HAP-1 (cell line): ENCODE measurements at regions not wholly inside any gene's neighbourhood (a gene's known extent, or its start where the extent isn't known, plus 50 kb on each side); places are given as distances from the start of the nearest gene placed in this dataset.

Experiments used
- DNase-seq, 2 experiments: peaks; one replicate each; pipeline ENCODE4 v3.0.0-alpha.2; 2016 to 2020; ENCODE audit warnings: low spot score in 2 of 2
- H3K27me3 ChIP-seq: fragments of 250-450 bp; sonication (Bioruptor Pico); 2 replicates; pipeline ENCODE4 v1.5.1; 2020; ENCODE audit warnings: low read depth, mild to moderate bottlenecking, moderate library complexity
- H3K36me3 ChIP-seq: fragments of 250-450 bp; sonication (Bioruptor Pico); replicated peaks from 2 replicates; pipeline ENCODE4 v1.5.1; 2020; ENCODE audit warnings: mild to moderate bottlenecking
- H3K4me1 ChIP-seq: fragments of 250-450 bp; sonication (Bioruptor Pico); 2 replicates; pipeline ENCODE4 v1.5.1; 2020; ENCODE audit warnings: mild to moderate bottlenecking
- H3K4me3 ChIP-seq: fragments of 250-450 bp; sonication (Bioruptor Pico); 2 replicates; pipeline ENCODE4 v1.5.1; 2020; ENCODE audit warnings: mild to moderate bottlenecking, moderate library complexity
- H3K9me3 ChIP-seq: fragments of 250-450 bp; sonication (Bioruptor Pico); 2 replicates; pipeline ENCODE4 v1.5.1; 2020; ENCODE audit warnings: mild to moderate bottlenecking, moderate library complexity
- in situ Hi-C: fragments of 300-500 bp; cut with MboI; formaldehyde crosslinking; loops from 3 replicates; pipeline ENCODE4 v1.14.3; 2020; ENCODE audit warnings: low sequenced_read_pairs, inconsistent platforms, mixed read lengths

GRCh38 chr4:164193676-164194075 lies 560.3 kb upstream of the SMIM31 start:
- in situ Hi-C loops = no loop called here

GRCh38 chr4:164197556-164197955 lies 556.4 kb upstream of the SMIM31 start:
- no peaks in the 10 kb centered on the region for H3K27me3 ChIP-seq
- in situ Hi-C loops = no loop called here
- H3K36me3 ChIP-seq = no peaks in the 10 kb centered on the region
- no peaks in the 10 kb centered on the region for H3K4me1 ChIP-seq
- no peaks in the 10 kb centered on the region for H3K9me3 ChIP-seq
- no peak overlapping the region for H3K4me3 ChIP-seq
- no peak for DNase-seq

More at GRCh38 chr4:164193676-164194075, 560.3 kb upstream of the SMIM31 start:
- no peaks in the 10 kb centered on the region for H3K9me3 ChIP-seq
- no peak overlapping the region for H3K4me3 ChIP-seq
- H3K27me3 ChIP-seq = no peaks in the 10 kb centered on the region
- DNase-seq = no peak
- no peaks in the 10 kb centered on the region for H3K4me1 ChIP-seq
- H3K36me3 ChIP-seq = no peaks in the 10 kb centered on the region

GRCh38 chr4:164203476-164203875 lies 550.5 kb upstream of the SMIM31 start:
- H3K36me3 ChIP-seq = no peaks in the 10 kb centered on the region
- no peak for DNase-seq
- no peak overlapping the region for H3K4me3 ChIP-seq
- no peaks in the 10 kb centered on the region for H3K9me3 ChIP-seq
- in situ Hi-C loops = no loop called here
- H3K27me3 ChIP-seq = no peaks in the 10 kb centered on the region
- peaks cover 15% of the 10 kb centered on the region for H3K4me1 ChIP-seq

GRCh38 chr4:164204434-164204833 lies 549.5 kb upstream of the SMIM31 start:
- Histone ChIP-seq H3K9me3 (no peaks in the 10 kb centered on the region), H3K36me3 (no peaks in the 10 kb centered on the region), H3K4me1 (peaks cover 15% of the 10 kb centered on the region), H3K4me3 (no peak overlapping the region), H3K27me3 (no peaks in the 10 kb centered on the region)
- peak in 1 of 2 experiments; percentile 39 for DNase-seq
- in situ Hi-C loops = no loop called here

GRCh38 chr4:164207460-164207859 lies 546.5 kb upstream of the SMIM31 start:
- H3K36me3 ChIP-seq = no peaks in the 10 kb centered on the region

GRCh38 chr4:164210377-164210776 lies 543.6 kb upstream of the SMIM31 start:
- Histone ChIP-seq H3K4me1 (peaks cover 1% of the 10 kb centered on the region), H3K4me3 (no peak overlapping the region), H3K9me3 (no peaks in the 10 kb centered on the region), H3K36me3 (no peaks in the 10 kb centered on the region), H3K27me3 (no peaks in the 10 kb centered on the region)
- no peak for DNase-seq
- in situ Hi-C loops = no loop called here

More at GRCh38 chr4:164207460-164207859, 546.5 kb upstream of the SMIM31 start:
- Histone ChIP-seq H3K27me3 (no peaks in the 10 kb centered on the region), H3K4me1 (peaks cover 15% of the 10 kb centered on the region), H3K4me3 (no peak overlapping the region), H3K9me3 (no peaks in the 10 kb centered on the region)
- DNase-seq = no peak
- in situ Hi-C loops = no loop called here

- no peaks in the 10 kb centered on the region for H3K27me3 ChIP-seq
- H3K4me3 ChIP-seq = no peak overlapping the region
- H3K9me3 ChIP-seq = no peaks in the 10 kb centered on the region
- no peaks in the 10 kb centered on the region for H3K4me1 ChIP-seq
- no peaks in the 10 kb centered on the region for H3K36me3 ChIP-seq
- in situ Hi-C loops = no loop called here
- no peak for DNase-seq
Observed at GRCh38 chr4:164212134-164212533, 541.8 kb upstream of the SMIM31 start.

GRCh38 chr4:164212714-164213113 lies 541.2 kb upstream of the SMIM31 start:
- in situ Hi-C loops = no loop called here
- H3K36me3 ChIP-seq = no peaks in the 10 kb centered on the region
- H3K27me3 ChIP-seq = no peaks in the 10 kb centered on the region
- H3K4me1 ChIP-seq = no peaks in the 10 kb centered on the region
- no peak overlapping the region for H3K4me3 ChIP-seq
- no peak for DNase-seq
- no peaks in the 10 kb centered on the region for H3K9me3 ChIP-seq

GRCh38 chr4:164215113-164215741 lies 538.7 kb upstream of the SMIM31 start:
- no peak for DNase-seq
- Histone ChIP-seq H3K36me3 (no peaks in the 10 kb centered on the region), H3K4me1 (no peaks in the 10 kb centered on the region), H3K27me3 (no peaks in the 10 kb centered on the region), H3K9me3 (no peaks in the 10 kb centered on the region), H3K4me3 (no peak overlapping the region)
- in situ Hi-C loops = no loop called here

- Histone ChIP-seq H3K36me3 (no peaks in the 10 kb centered on the region), H3K27me3 (no peaks in the 10 kb centered on the region), H3K4me3 (no peak overlapping the region), H3K9me3 (no peaks in the 10 kb centered on the region), H3K4me1 (no peaks in the 10 kb centered on the region)
- in situ Hi-C loops = no loop called here
- no peak for DNase-seq
Observed at GRCh38 chr4:164221631-164222030, 532.3 kb upstream of the SMIM31 start.

GRCh38 chr4:164224871-164225270 lies 529.1 kb upstream of the SMIM31 start:
- no peak overlapping the region for H3K4me3 ChIP-seq
- in situ Hi-C loops = no loop called here
- H3K4me1 ChIP-seq = no peaks in the 10 kb centered on the region
- H3K36me3 ChIP-seq = no peaks in the 10 kb centered on the region
- DNase-seq = peak in 1 of 2 experiments; percentile 21
- H3K27me3 ChIP-seq = no peaks in the 10 kb centered on the region
- H3K9me3 ChIP-seq = no peaks in the 10 kb centered on the region

GRCh38 chr4:164229255-164229654 lies 524.7 kb upstream of the SMIM31 start:
- DNase-seq = no peak
- in situ Hi-C loops = no loop called here
- H3K36me3 ChIP-seq = no peaks in the 10 kb centered on the region
- no peaks in the 10 kb centered on the region for H3K27me3 ChIP-seq
- H3K9me3 ChIP-seq = no peaks in the 10 kb centered on the region
- H3K4me1 ChIP-seq = no peaks in the 10 kb centered on the region; the same call in 1 of the 2 replicates
- no peak overlapping the region for H3K4me3 ChIP-seq

GRCh38 chr4:164239433-164239832 lies 514.5 kb upstream of the SMIM31 start:
- in situ Hi-C loops = no loop called here

GRCh38 chr4:164239976-164240375 lies 514.0 kb upstream of the SMIM31 start:
- no peak for DNase-seq
- in situ Hi-C loops = no loop called here
- H3K4me3 ChIP-seq = no peak overlapping the region
- H3K36me3 ChIP-seq = no peaks in the 10 kb centered on the region
- H3K27me3 ChIP-seq = no peaks in the 10 kb centered on the region
- 0 out of 2 replicates have a peak, but pooled peaks cover 2% of the 10 kb centered on the region for H3K9me3 ChIP-seq
- H3K4me1 ChIP-seq = no peaks in the 10 kb centered on the region

More at GRCh38 chr4:164239433-164239832, 514.5 kb upstream of the SMIM31 start:
- no peaks in the 10 kb centered on the region for H3K27me3 ChIP-seq
- no peaks in the 10 kb centered on the region for H3K36me3 ChIP-seq
- no peak overlapping the region for H3K4me3 ChIP-seq
- no peak for DNase-seq
- H3K4me1 ChIP-seq = no peaks in the 10 kb centered on the region
- H3K9me3 ChIP-seq = 0 out of 2 replicates have a peak, but pooled peaks cover 2% of the 10 kb centered on the region

- DNase-seq = peak; percentile 80 to 98
- in situ Hi-C loops = no loop called here
- no peaks in the 10 kb centered on the region for H3K9me3 ChIP-seq
- H3K4me3 ChIP-seq = no peak overlapping the region
- peaks cover 34% of the 10 kb centered on the region for H3K4me1 ChIP-seq
- no peaks in the 10 kb centered on the region for H3K36me3 ChIP-seq
- H3K27me3 ChIP-seq = no peaks in the 10 kb centered on the region
Observed at GRCh38 chr4:164251257-164251656, 502.7 kb upstream of the SMIM31 start.
